K562 (cell line): ENCODE measurements at regions not wholly inside any gene's neighbourhood (a gene's known extent, or its start where the extent isn't known, plus 50 kb on each side); places are given as distances from the start of the nearest gene placed in this dataset.

Source experiments
- ATAC-seq: fragments of 200-7000 bp; cut with Tn5 transposase; 3 replicates; pipeline ENCODE4 v1.9.1; 2020; ENCODE audit warnings: moderate library complexity
- BruUV-seq: library from RNA; stranded (reverse); fragments of 400-500 nt; replicated peaks from 2 replicates; lab custom pipeline; 2021; lab: Mats Ljungman, UMichigan
- CTCF ChIA-PET: fragments of 300-600 bp; formaldehyde crosslinking; extraction: SDS; loops from one replicate; lab custom pipeline; 2021; ENCODE audit warnings: low intra/inter-chr PET ratio; lab: Yijun Ruan, JAX
- POLR2A ChIA-PET: fragments of 300-600, 350-650 bp; sonication (Branson Sonifier 250); formaldehyde crosslinking; extraction: SDS; loops from one replicate; lab custom pipeline; 2021; ENCODE audit warnings: antibody characterized with exemption, inconsistent platforms; lab: Yijun Ruan, JAX
- DNase-seq, 4 experiments: peaks; one replicate each; pipeline versions ENCODE4 v3.0.0 to v3.0.0-alpha.2; 2011 to 2018; ENCODE audit warnings: low spot score in 3 of 4, mixed read lengths in 3 of 4; ENCODE audit errors: extremely low read depth in 1 of 4
- FAIRE-seq: peaks from 2 replicates; lab custom pipeline; 2011; peaks lifted over from hg19 to GRCh38; lab: Jason Lieb, UNC
- H2AFZ ChIP-seq: 2 replicates; pipeline ENCODE4 v1.6.0; 2011; ENCODE audit warnings: low read depth, low read length, control low read depth, inconsistent platforms
- H3K27ac ChIP-seq: fragments of 200-600 bp; 3 replicates; pipeline ENCODE4 v1.8.0; 2011; ENCODE audit warnings: low read depth, mild to moderate bottlenecking, control low read depth, inconsistent platforms, low read length, moderate library complexity, mixed read lengths; ENCODE audit errors: extremely low read depth
- H3K27me3 ChIP-seq, 2 experiments: fragments of 300-600 bp in 1 of 2; 2 replicates in 1 of 2; 3 replicates in 1 of 2; pipeline versions ENCODE4 v1.6.0 to v1.8.0; 2011; ENCODE audit warnings: inconsistent platforms in 2 of 2, low read length in 2 of 2, mild to moderate bottlenecking in 1 of 2, mixed read lengths in 1 of 2, moderate library complexity in 1 of 2; ENCODE audit not compliant: control insufficient read depth in 2 of 2, insufficient read depth in 2 of 2
- H3K36me3 ChIP-seq: fragments of 300-600 bp; 3 replicates; pipeline ENCODE4 v1.8.0; 2011; ENCODE audit warnings: mild to moderate bottlenecking, low read length, inconsistent platforms; ENCODE audit not compliant: control insufficient read depth, insufficient read depth
- H3K4me1 ChIP-seq, 2 experiments: fragments of 200-600 bp in 1 of 2; replicated peaks in 1 of 2; 2 replicates in 1 of 2; 3 replicates in 1 of 2; pipeline versions ENCODE4 v1.5.1 to v1.8.0; 2011; ENCODE audit warnings: inconsistent platforms in 2 of 2, low read length in 2 of 2, mild to moderate bottlenecking in 1 of 2, mixed read lengths in 1 of 2, moderate library complexity in 1 of 2; ENCODE audit not compliant: control insufficient read depth in 2 of 2, insufficient read depth in 2 of 2
- H3K4me2 ChIP-seq: 2 replicates; pipeline ENCODE4 v1.6.1; 2011; ENCODE audit warnings: low read length, control low read depth, inconsistent platforms, mixed read lengths; ENCODE audit not compliant: insufficient read depth
- H3K4me3 ChIP-seq: fragments of 200-600 bp; sonication (generic), shearing (Covaris generic); 2 replicates; pipeline ENCODE4 v1.5.1; 2016; ENCODE audit warnings: control low read depth, inconsistent platforms
- H3K79me2 ChIP-seq: fragments of 200-600 bp; 3 replicates; pipeline ENCODE4 v1.8.0; 2011; ENCODE audit warnings: low read length, inconsistent platforms; ENCODE audit not compliant: control insufficient read depth, insufficient read depth
- H3K9ac ChIP-seq, 2 experiments: 2 replicates each; pipeline versions ENCODE4 v1.6.0 to v1.6.1; 2011; ENCODE audit warnings: low read depth in 2 of 2, low read length in 2 of 2, control low read depth in 1 of 2, inconsistent platforms in 1 of 2, mild to moderate bottlenecking in 1 of 2, mixed read lengths in 1 of 2; ENCODE audit not compliant: insufficient read depth in 1 of 2
- H3K9me1 ChIP-seq: one replicate; pipeline ENCODE4 v1.6.0; 2011; ENCODE audit warnings: inconsistent platforms, mild to moderate bottlenecking, low read length, moderate library complexity; ENCODE audit not compliant: control insufficient read depth, insufficient read depth
- H3K9me3 ChIP-seq: replicated peaks from 2 replicates; pipeline ENCODE4 v1.5.1; 2011; ENCODE audit warnings: low read depth, low read length, inconsistent platforms; ENCODE audit not compliant: control insufficient read depth, insufficient read depth
- H4K20me1 ChIP-seq: replicated peaks from 2 replicates; pipeline ENCODE4 v1.6.1; 2011; ENCODE audit warnings: low read length, inconsistent platforms, mixed read lengths; ENCODE audit not compliant: control insufficient read depth, insufficient read depth
- GTF2A2 ChIP-seq: IDR thresholded peaks from 2 replicates; pipeline ENCODE4 v1.6.1; 2016; ENCODE audit warnings: mild to moderate bottlenecking, missing genetic modification characterization, missing compliant biosample characterization
- RBM17 ChIP-seq: fragments of 200-400 bp; formaldehyde crosslinking; IDR thresholded peaks from 2 replicates; pipeline ENCODE4 v1.6.1; 2017; ENCODE audit warnings: low read depth, mild to moderate bottlenecking, low read length, borderline replicate concordance
- SMARCA4 ChIP-seq: fragments of 450-650 bp; IDR thresholded peaks from 2 replicates; pipeline ENCODE4 v1.6.1; 2016
- TAF1 ChIP-seq: IDR thresholded peaks from 2 replicates; pipeline ENCODE4 v1.6.1; 2011; ENCODE audit warnings: mild to moderate bottlenecking, low read length, moderate library complexity; ENCODE audit not compliant: insufficient read depth, control insufficient read depth, severe bottlenecking; ENCODE audit errors: extremely low read depth
- YBX1 ChIP-seq: fragments of 450-650 bp; IDR thresholded peaks from 2 replicates; pipeline ENCODE4 v1.7.1; 2016; ENCODE audit warnings: mild to moderate bottlenecking
- WGBS: fragments of 100-300 bp; shearing (Covaris generic); methylation state at CpG from one replicate; pipeline ENCODE4 v1.1.6; 2016; ENCODE audit warnings: low coverage, mixed read lengths; ENCODE audit not compliant: insufficient coverage; ENCODE audit errors: missing lambda C conversion rate; 5-methylcytosine and 5-hydroxymethylcytosine counted together
- in situ Hi-C: fragments of 300-500 bp; cut with MboI; formaldehyde crosslinking; loops from 4 replicates; pipeline ENCODE4 v1.15.0; 2018; ENCODE audit warnings: inconsistent platforms, mixed read lengths
- intact Hi-C: fragments of 100-400 bp; cut with micrococcal nuclease; formaldehyde crosslinking; loops from 2 replicates; pipeline ENCODE4 v1.14.2; 2022
- TF ChIP-seq, protein P1 (sequence below): fragments of 250-450 bp; sonication (Bioruptor Pico); IDR thresholded peaks from 2 replicates; pipeline ENCODE4 v1.5.0; 2020; ENCODE audit warnings: mild to moderate bottlenecking
- TF ChIP-seq, protein P2 (sequence below): IDR thresholded peaks from 2 replicates; pipeline ENCODE4 v1.6.1; 2016; ENCODE audit warnings: missing genetic modification characterization, missing compliant biosample characterization
- TF ChIP-seq, protein P3 (sequence below): fragments of 450-650 bp; IDR thresholded peaks from 2 replicates; pipeline ENCODE4 v1.6.1; 2017; ENCODE audit warnings: antibody characterized with exemption, mild to moderate bottlenecking
- TF ChIP-seq, protein P4 (sequence below): sonication (generic); formaldehyde crosslinking; IDR thresholded peaks from 2 replicates; pipeline ENCODE4 v1.8.0; 2022; ENCODE audit warnings: missing genetic modification reagents, mild to moderate bottlenecking, borderline replicate concordance
- TF ChIP-seq, protein P5 (sequence below): sonication (generic); formaldehyde crosslinking; IDR thresholded peaks from 2 replicates; pipeline ENCODE4 v1.8.1; 2022; ENCODE audit warnings: missing genetic modification reagents

DNA sequence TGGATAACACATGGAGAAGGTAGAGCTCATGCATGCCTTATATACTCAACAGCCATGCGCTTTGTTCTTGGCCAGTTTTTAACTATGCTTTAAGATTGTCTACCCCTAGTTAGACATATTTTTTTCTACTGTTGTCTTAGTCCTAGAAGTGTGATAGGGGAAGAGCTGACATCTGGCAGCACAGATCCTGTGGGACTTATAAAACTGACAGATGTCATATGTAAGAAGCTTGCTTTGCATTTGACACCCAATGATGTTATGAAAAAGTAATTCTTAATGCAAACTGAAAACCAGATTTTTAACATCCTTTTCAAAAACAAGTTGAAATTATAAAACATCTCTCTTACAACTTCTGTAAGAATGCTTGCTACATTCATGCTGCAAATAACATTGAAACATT, 715.9 kb upstream of the LRRN3 start:
- intact Hi-C loops: no loop called here
- no peak overlapping the region for H3K9ac ChIP-seq
- ATAC-seq: no peak
- H3K27ac ChIP-seq: no peak overlapping the region
- H3K9me1 ChIP-seq: no peaks in the 10 kb centered on the region
- H3K9me3 ChIP-seq: 0 out of 2 replicates have a peak, but pooled peaks cover 1% of the 10 kb centered on the region
- ChIA-PET POLR2A (no interaction called here), CTCF (no interaction called here)
- 6% methylated on average over 1 of the region's 1 CpG for WGBS
- in situ Hi-C loops: no loop called here
- H3K36me3 ChIP-seq: no peaks in the 10 kb centered on the region
- H2AFZ ChIP-seq: no peak overlapping the region
- H3K4me1 ChIP-seq: no peaks in the 10 kb centered on the region
- no peaks in the 10 kb centered on the region for H3K27me3 ChIP-seq
- no peak overlapping the region for H3K4me3 ChIP-seq
- H4K20me1 ChIP-seq: no peaks in the 10 kb centered on the region
- H3K79me2 ChIP-seq: no peaks in the 10 kb centered on the region
- H3K4me2 ChIP-seq: no peak overlapping the region
- no peak for FAIRE-seq
- no TSS peak for BruUV-seq
- DNase-seq: no peak
- TF ChIP-seq, protein P1, sequence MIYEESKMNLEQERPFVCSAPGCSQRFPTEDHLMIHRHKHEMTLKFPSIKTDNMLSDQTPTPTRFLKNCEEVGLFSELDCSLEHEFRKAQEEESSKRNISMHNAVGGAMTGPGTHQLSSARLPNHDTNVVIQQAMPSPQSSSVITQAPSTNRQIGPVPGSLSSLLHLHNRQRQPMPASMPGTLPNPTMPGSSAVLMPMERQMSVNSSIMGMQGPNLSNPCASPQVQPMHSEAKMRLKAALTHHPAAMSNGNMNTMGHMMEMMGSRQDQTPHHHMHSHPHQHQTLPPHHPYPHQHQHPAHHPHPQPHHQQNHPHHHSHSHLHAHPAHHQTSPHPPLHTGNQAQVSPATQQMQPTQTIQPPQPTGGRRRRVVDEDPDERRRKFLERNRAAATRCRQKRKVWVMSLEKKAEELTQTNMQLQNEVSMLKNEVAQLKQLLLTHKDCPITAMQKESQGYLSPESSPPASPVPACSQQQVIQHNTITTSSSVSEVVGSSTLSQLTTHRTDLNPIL (CRISPR knock-in tag): no peak
- TF ChIP-seq GTF2A2 (tag): no peak
- TF ChIP-seq TAF1: no peak
- TF ChIP-seq, protein P2, sequence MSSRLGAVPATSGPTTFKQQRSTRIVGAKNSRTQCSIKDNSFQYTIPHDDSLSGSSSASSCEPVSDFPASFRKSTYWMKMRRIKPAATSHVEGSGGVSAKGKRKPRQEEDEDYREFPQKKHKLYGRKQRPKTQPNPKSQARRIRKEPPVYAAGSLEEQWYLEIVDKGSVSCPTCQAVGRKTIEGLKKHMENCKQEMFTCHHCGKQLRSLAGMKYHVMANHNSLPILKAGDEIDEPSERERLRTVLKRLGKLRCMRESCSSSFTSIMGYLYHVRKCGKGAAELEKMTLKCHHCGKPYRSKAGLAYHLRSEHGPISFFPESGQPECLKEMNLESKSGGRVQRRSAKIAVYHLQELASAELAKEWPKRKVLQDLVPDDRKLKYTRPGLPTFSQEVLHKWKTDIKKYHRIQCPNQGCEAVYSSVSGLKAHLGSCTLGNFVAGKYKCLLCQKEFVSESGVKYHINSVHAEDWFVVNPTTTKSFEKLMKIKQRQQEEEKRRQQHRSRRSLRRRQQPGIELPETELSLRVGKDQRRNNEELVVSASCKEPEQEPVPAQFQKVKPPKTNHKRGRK: no peak
- no peak for TF ChIP-seq RBM17
- TF ChIP-seq, protein P3, sequence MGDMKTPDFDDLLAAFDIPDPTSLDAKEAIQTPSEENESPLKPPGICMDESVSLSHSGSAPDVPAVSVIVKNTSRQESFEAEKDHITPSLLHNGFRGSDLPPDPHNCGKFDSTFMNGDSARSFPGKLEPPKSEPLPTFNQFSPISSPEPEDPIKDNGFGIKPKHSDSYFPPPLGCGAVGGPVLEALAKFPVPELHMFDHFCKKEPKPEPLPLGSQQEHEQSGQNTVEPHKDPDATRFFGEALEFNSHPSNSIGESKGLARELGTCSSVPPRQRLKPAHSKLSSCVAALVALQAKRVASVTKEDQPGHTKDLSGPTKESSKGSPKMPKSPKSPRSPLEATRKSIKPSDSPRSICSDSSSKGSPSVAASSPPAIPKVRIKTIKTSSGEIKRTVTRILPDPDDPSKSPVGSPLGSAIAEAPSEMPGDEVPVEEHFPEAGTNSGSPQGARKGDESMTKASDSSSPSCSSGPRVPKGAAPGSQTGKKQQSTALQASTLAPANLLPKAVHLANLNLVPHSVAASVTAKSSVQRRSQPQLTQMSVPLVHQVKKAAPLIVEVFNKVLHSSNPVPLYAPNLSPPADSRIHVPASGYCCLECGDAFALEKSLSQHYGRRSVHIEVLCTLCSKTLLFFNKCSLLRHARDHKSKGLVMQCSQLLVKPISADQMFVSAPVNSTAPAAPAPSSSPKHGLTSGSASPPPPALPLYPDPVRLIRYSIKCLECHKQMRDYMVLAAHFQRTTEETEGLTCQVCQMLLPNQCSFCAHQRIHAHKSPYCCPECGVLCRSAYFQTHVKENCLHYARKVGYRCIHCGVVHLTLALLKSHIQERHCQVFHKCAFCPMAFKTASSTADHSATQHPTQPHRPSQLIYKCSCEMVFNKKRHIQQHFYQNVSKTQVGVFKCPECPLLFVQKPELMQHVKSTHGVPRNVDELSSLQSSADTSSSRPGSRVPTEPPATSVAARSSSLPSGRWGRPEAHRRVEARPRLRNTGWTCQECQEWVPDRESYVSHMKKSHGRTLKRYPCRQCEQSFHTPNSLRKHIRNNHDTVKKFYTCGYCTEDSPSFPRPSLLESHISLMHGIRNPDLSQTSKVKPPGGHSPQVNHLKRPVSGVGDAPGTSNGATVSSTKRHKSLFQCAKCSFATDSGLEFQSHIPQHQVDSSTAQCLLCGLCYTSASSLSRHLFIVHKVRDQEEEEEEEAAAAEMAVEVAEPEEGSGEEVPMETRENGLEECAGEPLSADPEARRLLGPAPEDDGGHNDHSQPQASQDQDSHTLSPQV: no peak
- TF ChIP-seq, protein P4, sequence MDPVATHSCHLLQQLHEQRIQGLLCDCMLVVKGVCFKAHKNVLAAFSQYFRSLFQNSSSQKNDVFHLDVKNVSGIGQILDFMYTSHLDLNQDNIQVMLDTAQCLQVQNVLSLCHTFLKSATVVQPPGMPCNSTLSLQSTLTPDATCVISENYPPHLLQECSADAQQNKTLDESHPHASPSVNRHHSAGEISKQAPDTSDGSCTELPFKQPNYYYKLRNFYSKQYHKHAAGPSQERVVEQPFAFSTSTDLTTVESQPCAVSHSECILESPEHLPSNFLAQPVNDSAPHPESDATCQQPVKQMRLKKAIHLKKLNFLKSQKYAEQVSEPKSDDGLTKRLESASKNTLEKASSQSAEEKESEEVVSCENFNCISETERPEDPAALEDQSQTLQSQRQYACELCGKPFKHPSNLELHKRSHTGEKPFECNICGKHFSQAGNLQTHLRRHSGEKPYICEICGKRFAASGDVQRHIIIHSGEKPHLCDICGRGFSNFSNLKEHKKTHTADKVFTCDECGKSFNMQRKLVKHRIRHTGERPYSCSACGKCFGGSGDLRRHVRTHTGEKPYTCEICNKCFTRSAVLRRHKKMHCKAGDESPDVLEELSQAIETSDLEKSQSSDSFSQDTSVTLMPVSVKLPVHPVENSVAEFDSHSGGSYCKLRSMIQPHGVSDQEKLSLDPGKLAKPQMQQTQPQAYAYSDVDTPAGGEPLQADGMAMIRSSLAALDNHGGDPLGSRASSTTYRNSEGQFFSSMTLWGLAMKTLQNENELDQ (CRISPR knock-in tag): no peak
- TF ChIP-seq, protein P5, sequence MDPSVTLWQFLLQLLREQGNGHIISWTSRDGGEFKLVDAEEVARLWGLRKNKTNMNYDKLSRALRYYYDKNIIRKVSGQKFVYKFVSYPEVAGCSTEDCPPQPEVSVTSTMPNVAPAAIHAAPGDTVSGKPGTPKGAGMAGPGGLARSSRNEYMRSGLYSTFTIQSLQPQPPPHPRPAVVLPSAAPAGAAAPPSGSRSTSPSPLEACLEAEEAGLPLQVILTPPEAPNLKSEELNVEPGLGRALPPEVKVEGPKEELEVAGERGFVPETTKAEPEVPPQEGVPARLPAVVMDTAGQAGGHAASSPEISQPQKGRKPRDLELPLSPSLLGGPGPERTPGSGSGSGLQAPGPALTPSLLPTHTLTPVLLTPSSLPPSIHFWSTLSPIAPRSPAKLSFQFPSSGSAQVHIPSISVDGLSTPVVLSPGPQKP (CRISPR knock-in tag): no peak
- TF ChIP-seq YBX1: no peak
- TF ChIP-seq SMARCA4: no peak
